SKM-1 (cell line): ENCODE measurements at regions not wholly inside any gene's neighbourhood (a gene's known extent, or its start where the extent isn't known, plus 50 kb on each side); places are given as distances from the start of the nearest gene placed in this dataset.

ENCODE experiments used
- DNase-seq: peaks from one replicate; lab custom pipeline; 2025; ENCODE audit not compliant: unreplicated experiment; lab: John Stamatoyannopoulos, UW

- no peak for DNase-seq
Observed at GRCh38 chr2:37425408-37425807, 81.0 kb downstream of the QPCT start.

GRCh38 chr2:37427241-37427640 lies 82.8 kb downstream of the QPCT start:
- no peak for DNase-seq

GRCh38 chr2:37436323-37436722 lies 91.9 kb downstream of the QPCT start:
- DNase-seq = no peak

GRCh38 chr2:37439131-37439642 lies 94.8 kb downstream of the QPCT start:
- DNase-seq = no peak

GRCh38 chr2:37441055-37441454 lies 96.6 kb downstream of the QPCT start:
- DNase-seq = no peak

- DNase-seq = no peak
Observed at GRCh38 chr2:37443082-37443481, 98.7 kb downstream of the QPCT start.

- no peak for DNase-seq
Observed at GRCh38 chr2:37447446-37447845, 103.0 kb downstream of the QPCT start.

GRCh38 chr2:37448342-37449120 lies 104.1 kb downstream of the QPCT start:
- no peak for DNase-seq

- no peak for DNase-seq
Observed at GRCh38 chr2:37449761-37450296, 105.4 kb downstream of the QPCT start.

- no peak for DNase-seq
Observed at GRCh38 chr2:37453027-37453426, 108.6 kb downstream of the QPCT start.

- no peak for DNase-seq
Observed at GRCh38 chr2:37454851-37455762, 110.7 kb downstream of the QPCT start.

GRCh38 chr2:37456479-37456878 lies 112.0 kb downstream of the QPCT start:
- no peak for DNase-seq

GRCh38 chr2:37457401-37457901 lies 113.0 kb downstream of the QPCT start:
- no peak for DNase-seq

GRCh38 chr2:37458133-37458532 lies 113.7 kb downstream of the QPCT start:
- DNase-seq = no peak

- DNase-seq = no peak
Observed at GRCh38 chr2:37459095-37459981, 114.9 kb downstream of the QPCT start.

- no peak for DNase-seq
Observed at GRCh38 chr2:37460896-37461229, 116.4 kb downstream of the QPCT start.

- DNase-seq = no peak
Observed at GRCh38 chr2:37464067-37464466, 119.6 kb downstream of the QPCT start.

GRCh38 chr2:37466533-37467222 lies 122.2 kb downstream of the QPCT start:
- no peak for DNase-seq

GRCh38 chr2:37468170-37468569 lies 123.7 kb downstream of the QPCT start:
- no peak for DNase-seq

GRCh38 chr2:37469126-37469525 lies 124.7 kb downstream of the QPCT start:
- no peak for DNase-seq
